SK-N-MC (cell line): ENCODE measurements at regions not wholly inside any gene's neighbourhood (a gene's known extent, or its start where the extent isn't known, plus 50 kb on each side); places are given as distances from the start of the nearest gene placed in this dataset.
A peak's percentile ranks its signal among the peaks of the same experiment; 100 is the strongest.

ENCODE experiments used
- EZH2 ChIP-seq: fragments of 200-600 bp; sonication (generic); IDR thresholded peaks from one replicate; pipeline ENCODE4 v1.6.1; 2017; ENCODE audit warnings: antibody characterized with exemption
- FOXP2 ChIP-seq: optimal IDR thresholded peaks from 2 replicates; pipeline ENCODE3; 2011; ENCODE audit warnings: mild to moderate bottlenecking, moderate library complexity; ENCODE audit not compliant: insufficient read depth; ENCODE audit errors: extremely low read length, control extremely low read depth
- POLR2AphosphoS5 ChIP-seq: IDR thresholded peaks from 2 replicates; pipeline ENCODE4 v1.6.1; 2012; ENCODE audit warnings: mild to moderate bottlenecking, low read depth, low read length, borderline replicate concordance

- TF ChIP-seq EZH2 (no peak), POLR2AphosphoS5 (peak; percentile 46; the same call in 1 of the 2 replicates), FOXP2 (peak; percentile 33)
Observed at GRCh38 chr4:123835831-123836590, 439.4 kb downstream of the SPRY1 start.
